Mucosa of rectum (tissue), 2 donors: ENCODE measurements at regions not wholly inside any gene's neighbourhood (a gene's known extent, or its start where the extent isn't known, plus 50 kb on each side); places are given as distances from the start of the nearest gene placed in this dataset.

ENCODE experiments used
- H3K27ac ChIP-seq, 2 donors: one replicate each; pipeline ENCODE4 v1.7.0; 2013; ENCODE audit warnings: inconsistent platforms in 2 of 2, low read depth in 2 of 2, low read length in 2 of 2
- H3K27me3 ChIP-seq, 2 donors: one replicate each; pipeline ENCODE4 v1.7.0; 2013; ENCODE audit warnings: low read length in 2 of 2; ENCODE audit not compliant: control insufficient read depth in 2 of 2, insufficient read depth in 2 of 2
- H3K36me3 ChIP-seq, 2 donors: one replicate each; pipeline ENCODE4 v1.7.0; 2013; ENCODE audit warnings: low read length in 2 of 2; ENCODE audit not compliant: control insufficient read depth in 2 of 2, insufficient read depth in 2 of 2
- H3K4me1 ChIP-seq, 2 donors: one replicate each; pipeline ENCODE4 v1.7.0; 2013; ENCODE audit warnings: low read length in 2 of 2, mild to moderate bottlenecking in 1 of 2; ENCODE audit not compliant: control insufficient read depth in 2 of 2, insufficient read depth in 2 of 2
- H3K4me3 ChIP-seq, 2 donors: one replicate each; pipeline ENCODE4 v1.7.0; 2013; ENCODE audit warnings: low read length in 2 of 2
- H3K9ac ChIP-seq, 2 donors: one replicate each; pipeline ENCODE4 v1.7.0; 2013; ENCODE audit warnings: low read length in 2 of 2, low read depth in 1 of 2, mild to moderate bottlenecking in 1 of 2
- H3K9me3 ChIP-seq, 2 donors: one replicate each; pipeline ENCODE4 v1.7.0; 2013; ENCODE audit warnings: low read length in 2 of 2; ENCODE audit not compliant: control insufficient read depth in 2 of 2
- donor health status: healthy.
- donor health status: Normal muscosa, but diverticular disease.

- Histone ChIP-seq H3K36me3 (no peaks in the 10 kb centered on the region), H3K9ac (no peak overlapping the region)
Observed at GRCh38 chr2:15765686-15766302, 174.1 kb downstream of the DDX1 start.

GRCh38 chr2:15766303-15766861 is 174.0 kb upstream of the MYCN start:
- Histone ChIP-seq H3K27me3 (no peaks in the 10 kb centered on the region), H3K9ac (no peak overlapping the region), H3K9me3 (no peaks in the 10 kb centered on the region), H3K4me1 (no peaks in the 10 kb centered on the region), H3K36me3 (no peaks in the 10 kb centered on the region), H3K27ac (no peak overlapping the region), H3K4me3 (no peak overlapping the region)

More at GRCh38 chr2:15765686-15766302, 174.1 kb downstream of the DDX1 start:
- H3K4me1 ChIP-seq, result no peaks in the 10 kb centered on the region
- H3K9me3 ChIP-seq, result no peaks in the 10 kb centered on the region
- H3K27ac ChIP-seq, result no peak overlapping the region
- H3K4me3 ChIP-seq, result no peak overlapping the region
- H3K27me3 ChIP-seq, result no peaks in the 10 kb centered on the region

- Histone ChIP-seq H3K4me3 (no peak overlapping the region), H3K27me3 (no peaks in the 10 kb centered on the region), H3K27ac (no peak overlapping the region), H3K4me1 (no peaks in the 10 kb centered on the region), H3K9ac (no peak overlapping the region), H3K36me3 (no peaks in the 10 kb centered on the region), H3K9me3 (no peaks in the 10 kb centered on the region)
Observed at GRCh38 chr2:15766911-15767597, 173.3 kb upstream of the MYCN start.

- Histone ChIP-seq H3K27ac (no peak overlapping the region), H3K36me3 (no peaks in the 10 kb centered on the region), H3K9me3 (no peaks in the 10 kb centered on the region), H3K4me1 (no peaks in the 10 kb centered on the region), H3K9ac (no peak overlapping the region), H3K4me3 (no peak overlapping the region), H3K27me3 (no peaks in the 10 kb centered on the region)
Observed at GRCh38 chr2:15767679-15768078, 172.7 kb upstream of the MYCN start.

GRCh38 chr2:15768142-15768541 is 172.2 kb upstream of the MYCN start:
- Histone ChIP-seq H3K27me3 (no peaks in the 10 kb centered on the region), H3K27ac (no peak overlapping the region), H3K4me1 (no peaks in the 10 kb centered on the region), H3K9me3 (no peaks in the 10 kb centered on the region), H3K4me3 (no peak overlapping the region), H3K36me3 (no peaks in the 10 kb centered on the region), H3K9ac (no peak overlapping the region)

GRCh38 chr2:15768615-15769014 is 171.7 kb upstream of the MYCN start:
- Histone ChIP-seq H3K27ac (no peak overlapping the region), H3K27me3 (no peaks in the 10 kb centered on the region), H3K4me1 (no peaks in the 10 kb centered on the region)

GRCh38 chr2:15769235-15769634 is 171.1 kb upstream of the MYCN start:
- H3K4me3 ChIP-seq, result no peak overlapping the region
- H3K4me1 ChIP-seq, result no peaks in the 10 kb centered on the region
- H3K27ac ChIP-seq, result no peak overlapping the region
- H3K36me3 ChIP-seq, result no peaks in the 10 kb centered on the region
- H3K9me3 ChIP-seq, result no peaks in the 10 kb centered on the region
- no peaks in the 10 kb centered on the region for H3K27me3 ChIP-seq
- no peak overlapping the region for H3K9ac ChIP-seq

More at GRCh38 chr2:15768615-15769014, 171.7 kb upstream of the MYCN start:
- H3K36me3 ChIP-seq, result no peaks in the 10 kb centered on the region
- H3K9ac ChIP-seq, result no peak overlapping the region
- H3K9me3 ChIP-seq, result no peaks in the 10 kb centered on the region
- H3K4me3 ChIP-seq, result no peak overlapping the region

- no peaks in the 10 kb centered on the region for H3K36me3 ChIP-seq
- H3K9me3 ChIP-seq, result no peaks in the 10 kb centered on the region
- no peak overlapping the region for H3K4me3 ChIP-seq
- no peak overlapping the region for H3K27ac ChIP-seq
- H3K27me3 ChIP-seq, result no peaks in the 10 kb centered on the region
- H3K9ac ChIP-seq, result no peak overlapping the region
- H3K4me1 ChIP-seq, result no peaks in the 10 kb centered on the region
Observed at GRCh38 chr2:15769676-15770547, 170.4 kb upstream of the MYCN start.

GRCh38 chr2:15770606-15771005 is 169.7 kb upstream of the MYCN start:
- Histone ChIP-seq H3K27me3 (no peaks in the 10 kb centered on the region), H3K27ac (no peak overlapping the region), H3K4me1 (no peaks in the 10 kb centered on the region), H3K9me3 (no peaks in the 10 kb centered on the region), H3K9ac (no peak overlapping the region), H3K36me3 (no peaks in the 10 kb centered on the region), H3K4me3 (no peak overlapping the region)

- Histone ChIP-seq H3K36me3 (no peaks in the 10 kb centered on the region), H3K4me3 (no peak overlapping the region), H3K27ac (no peak overlapping the region), H3K4me1 (no peaks in the 10 kb centered on the region), H3K9me3 (no peaks in the 10 kb centered on the region), H3K27me3 (no peaks in the 10 kb centered on the region), H3K9ac (no peak overlapping the region)
Observed at GRCh38 chr2:15771124-15771523, 169.2 kb upstream of the MYCN start.
